GM20000 (cell line): ENCODE measurements at regions not wholly inside any gene's neighbourhood (a gene's known extent, or its start where the extent isn't known, plus 50 kb on each side); places are given as distances from the start of the nearest gene placed in this dataset.
"Not testable (repeated sequence)": the region's sequence is repeated elsewhere in the genome, so short reads cannot be mapped to it uniquely, and the experiment has no call there.

Experiments used
- DNase-seq: peaks from one replicate; pipeline ENCODE4 v3.0.0; 2012; ENCODE audit warnings: low spot score

- DNase-seq: not testable (repeated sequence)
Observed at GRCh38 chr15:85196697-85197096, 183.7 kb upstream of the AKAP13 start.

GRCh38 chr15:85197582-85197981 lies 182.8 kb upstream of the AKAP13 start:
- DNase-seq: not testable (repeated sequence)

- DNase-seq: not testable (repeated sequence)
Observed at GRCh38 chr15:85198432-85198831, 182.0 kb upstream of the AKAP13 start.

- DNase-seq: not testable (repeated sequence)
Observed at GRCh38 chr15:85200215-85200614, 180.2 kb upstream of the AKAP13 start.

GRCh38 chr15:85201118-85201793 lies 179.1 kb upstream of the AKAP13 start:
- not testable (repeated sequence) for DNase-seq

- not testable (repeated sequence) for DNase-seq
Observed at GRCh38 chr15:85204481-85204880, 175.9 kb upstream of the AKAP13 start.

- DNase-seq: not testable (repeated sequence)
Observed at GRCh38 chr15:85233791-85234325, 146.5 kb upstream of the AKAP13 start.

- DNase-seq: not testable (repeated sequence)
Observed at GRCh38 chr15:85234450-85235196, 145.8 kb upstream of the AKAP13 start.

- DNase-seq: not testable (repeated sequence)
Observed at GRCh38 chr15:85244056-85244455, 136.3 kb upstream of the AKAP13 start.

- DNase-seq: not testable (repeated sequence)
Observed at GRCh38 chr15:85250938-85251542, 129.4 kb upstream of the AKAP13 start.

GRCh38 chr15:85253196-85253915 lies 127.0 kb upstream of the AKAP13 start:
- DNase-seq: peak; percentile 58

- not testable (repeated sequence) for DNase-seq
Observed at GRCh38 chr15:85254961-85255360, 125.4 kb upstream of the AKAP13 start.

GRCh38 chr15:85255502-85255901 lies 124.9 kb upstream of the AKAP13 start:
- DNase-seq: not testable (repeated sequence)

GRCh38 chr15:85256009-85256997 lies 124.1 kb upstream of the AKAP13 start:
- DNase-seq: not testable (repeated sequence)

GRCh38 chr15:85258062-85258445 lies 122.3 kb upstream of the AKAP13 start:
- DNase-seq: peak; percentile 35

GRCh38 chr15:85258559-85259209 lies 121.7 kb upstream of the AKAP13 start:
- not testable (repeated sequence) for DNase-seq

- not testable (repeated sequence) for DNase-seq
Observed at GRCh38 chr15:85260526-85260925, 119.9 kb upstream of the AKAP13 start.

- not testable (repeated sequence) for DNase-seq
Observed at GRCh38 chr15:85262461-85263055, 117.8 kb upstream of the AKAP13 start.

GRCh38 chr15:85263842-85264440 lies 116.5 kb upstream of the AKAP13 start:
- not testable (repeated sequence) for DNase-seq
